PFSK-1 (cell line): ENCODE measurements at regions not wholly inside any gene's neighbourhood (a gene's known extent, or its start where the extent isn't known, plus 50 kb on each side); places are given as distances from the start of the nearest gene placed in this dataset.

ENCODE experiments used
- FOXP2 ChIP-seq: optimal IDR thresholded peaks from 2 replicates; pipeline ENCODE3; 2011; ENCODE audit warnings: borderline replicate concordance, control low read depth, inconsistent platforms; ENCODE audit not compliant: insufficient read depth; ENCODE audit errors: extremely low read length, extremely low read depth
- POLR2AphosphoS5 ChIP-seq: IDR thresholded peaks from 2 replicates; pipeline ENCODE4 v1.6.1; 2012; ENCODE audit warnings: low read depth, mild to moderate bottlenecking, control low read depth, low read length, moderate library complexity
- REST ChIP-seq, 2 experiments: IDR thresholded peaks; 2 replicates each; pipeline versions ENCODE4 v1.6.1 to v1.8.0; 2011 to 2012; ENCODE audit warnings: low read depth in 2 of 2, low read length in 2 of 2, control low read depth in 1 of 2, inconsistent platforms in 1 of 2, mild to moderate bottlenecking in 1 of 2, moderate library complexity in 1 of 2; ENCODE audit not compliant: insufficient read depth in 1 of 2
- SIN3A ChIP-seq: IDR thresholded peaks from 2 replicates; pipeline ENCODE4 v1.6.1; 2012; ENCODE audit warnings: mild to moderate bottlenecking, low read length, moderate library complexity, borderline replicate concordance; ENCODE audit not compliant: insufficient read depth
- TAF1 ChIP-seq: IDR thresholded peaks from 2 replicates; pipeline ENCODE4 v1.6.1; 2012; ENCODE audit warnings: low read length, control low read depth, borderline replicate concordance; ENCODE audit not compliant: insufficient read depth

- no peak for TF ChIP-seq REST (IDR thresholded peaks at IDR 0.05; ENCODE audit: insufficient read depth in 1 of 2, low read depth in 2 of 2, low read length in 2 of 2)
- TF ChIP-seq POLR2AphosphoS5: no peak
- TF ChIP-seq FOXP2: no peak
- no peak for TF ChIP-seq TAF1
- no peak for TF ChIP-seq SIN3A
Observed at GRCh38 chr11:97657852-97658251, 1268.0 kb downstream of the JRKL start.
